CD4-positive, alpha-beta T cell (primary cell): ENCODE measurements at regions not wholly inside any gene's neighbourhood (a gene's known extent, or its start where the extent isn't known, plus 50 kb on each side); places are given as distances from the start of the nearest gene placed in this dataset.

Source experiments
- ATAC-seq: fragments of 200-7000 bp; cut with Tn5 transposase; one replicate; pipeline ENCODE4 v1.10.0; 2022; ENCODE audit warnings: mild to moderate bottlenecking; ENCODE audit not compliant: poor library complexity
- CTCF ChIA-PET: fragments of 350-600 bp; sonication (Branson Sonifier 250); formaldehyde crosslinking; loops from one replicate; lab custom pipeline; 2021; ENCODE audit warnings: antibody characterized with exemption, inconsistent platforms; lab: Charles Lee
- POLR2A ChIA-PET: fragments of 350-600 bp; sonication (Branson Sonifier 250); formaldehyde crosslinking; loops from one replicate; lab custom pipeline; 2021; ENCODE audit warnings: antibody characterized with exemption, inconsistent platforms; lab: Charles Lee
- DNase-seq, 14 experiments: peaks; one replicate each; pipeline ENCODE4 v3.0.0-alpha.2; 2013 to 2020; ENCODE audit warnings: mixed read lengths in 2 of 14
- H3K27ac ChIP-seq, 2 donors: one replicate each; pipeline versions ENCODE4 v1.5.1 to v1.7.0; 2013; ENCODE audit warnings: low read length in 2 of 2, low read depth in 1 of 2, mild to moderate bottlenecking in 1 of 2
- H3K27me3 ChIP-seq, 2 experiments: 1 replicate in 1 of 2; 2 replicates in 1 of 2; pipeline versions ENCODE4 v1.6.1 to v1.7.0; 2013; ENCODE audit warnings: low read length in 2 of 2, control low read depth in 1 of 2, mild to moderate bottlenecking in 1 of 2, moderate library complexity in 1 of 2; ENCODE audit not compliant: insufficient read depth in 2 of 2, control insufficient read depth in 1 of 2
- H3K36me3 ChIP-seq: one replicate; pipeline ENCODE4 v1.6.1; 2013; ENCODE audit warnings: low read length, control low read depth; ENCODE audit not compliant: insufficient read depth
- H3K4me1 ChIP-seq: one replicate; pipeline ENCODE4 v1.6.1; 2013; ENCODE audit warnings: low read length, control low read depth; ENCODE audit not compliant: insufficient read depth
- H3K4me3 ChIP-seq: one replicate; pipeline ENCODE4 v1.5.1; 2013; ENCODE audit warnings: mild to moderate bottlenecking, low read length, moderate library complexity
- H3K9me3 ChIP-seq, 2 experiments: 1 replicate in 1 of 2; 2 replicates in 1 of 2; pipeline versions ENCODE4 v1.6.1 to v1.7.0; 2013; ENCODE audit warnings: low read length in 2 of 2, mild to moderate bottlenecking in 2 of 2, control low read depth in 1 of 2, moderate library complexity in 1 of 2; ENCODE audit not compliant: control insufficient read depth in 1 of 2, insufficient read depth in 1 of 2
- H3K27ac Mint-ChIP-seq: one replicate; pipeline ENCODE4 v1.8.0; 2020; ENCODE audit warnings: mixed read lengths
- H3K27me3 Mint-ChIP-seq: one replicate; pipeline ENCODE4 v1.8.0; 2021; ENCODE audit warnings: mixed read lengths
- H3K36me3 Mint-ChIP-seq: one replicate; pipeline ENCODE4 v1.8.0; 2021; ENCODE audit warnings: low read depth, mixed read lengths
- H3K4me1 Mint-ChIP-seq: one replicate; pipeline ENCODE4 v1.8.0; 2021; ENCODE audit warnings: low read depth, mixed read lengths
- H3K4me3 Mint-ChIP-seq: one replicate; pipeline ENCODE4 v1.8.0; 2020; ENCODE audit warnings: mild to moderate bottlenecking, mixed read lengths
- H3K9me3 Mint-ChIP-seq: one replicate; pipeline ENCODE4 v1.8.0; 2020; ENCODE audit warnings: mixed read lengths
- CTCF ChIP-seq: fragments of 200-600 bp; IDR thresholded peaks from one replicate; pipeline ENCODE4 v1.8.0; 2022; ENCODE audit warnings: antibody characterized with exemption, mild to moderate bottlenecking
- intact Hi-C, 2 experiments: fragments of 100-400 bp; cut with DNase I in 1 of 2; cut with micrococcal nuclease in 1 of 2; formaldehyde crosslinking; loops; one replicate each; pipeline versions ENCODE4 v1.15.1 to v1.9.0; 2023 to 2025; cut with DNase I, micrococcal nuclease

- Histone ChIP-seq H3K36me3 (no peaks in the 10 kb centered on the region), H3K4me1 (no peaks in the 10 kb centered on the region), H3K9me3 (no peaks in the 10 kb centered on the region), H3K27me3 (peaks cover 0 to 2% of the 10 kb centered on the region in 2 experiments), H3K27ac (no peak overlapping the region), H3K4me3 (no peak overlapping the region)
- no peaks in the 10 kb centered on the region for H3K9me3 Mint-ChIP-seq
- no peaks in the 10 kb centered on the region for H3K36me3 Mint-ChIP-seq
- POLR2A ChIA-PET = no interaction called here
- CTCF ChIA-PET = no interaction called here
- intact Hi-C loops = no loop called here
- H3K4me1 Mint-ChIP-seq = no peaks in the 10 kb centered on the region
- no peak for DNase-seq
- H3K27me3 Mint-ChIP-seq = no peaks in the 10 kb centered on the region
- no peak overlapping the region for H3K27ac Mint-ChIP-seq
- no peak for ATAC-seq
- no peak overlapping the region for H3K4me3 Mint-ChIP-seq
- no peak for TF ChIP-seq CTCF
Observed at GRCh38 chr1:115454837-115455511, 116.9 kb upstream of the NGF start.

GRCh38 chr1:115453666-115454065, 115.6 kb upstream of the NGF start:
- ATAC-seq = no peak
- H3K4me3 Mint-ChIP-seq = no peak overlapping the region
- Histone ChIP-seq H3K9me3 (no peaks in the 10 kb centered on the region), H3K27ac (no peak overlapping the region), H3K36me3 (no peaks in the 10 kb centered on the region), H3K27me3 (no peaks in the 10 kb centered on the region), H3K4me1 (no peaks in the 10 kb centered on the region), H3K4me3 (no peak overlapping the region)
- ChIA-PET CTCF (no interaction called here), POLR2A (no interaction called here)
- no peak for TF ChIP-seq CTCF
- H3K4me1 Mint-ChIP-seq = no peaks in the 10 kb centered on the region
- no peak for DNase-seq
- no peak overlapping the region for H3K27ac Mint-ChIP-seq
- H3K9me3 Mint-ChIP-seq = no peaks in the 10 kb centered on the region
- H3K36me3 Mint-ChIP-seq = no peaks in the 10 kb centered on the region
- intact Hi-C loops = no loop called here
- peaks cover 2% of the 10 kb centered on the region for H3K27me3 Mint-ChIP-seq

GRCh38 chr1:115452600-115453329, 114.7 kb upstream of the NGF start:
- H3K9me3 ChIP-seq = no peaks in the 10 kb centered on the region
- H3K4me3 ChIP-seq = no peak overlapping the region
- intact Hi-C loops = no loop called here
- H3K4me1 Mint-ChIP-seq = no peaks in the 10 kb centered on the region
- peaks cover 3% of the 10 kb centered on the region for H3K27me3 Mint-ChIP-seq
- DNase-seq (no peak), ATAC-seq (no peak)
- H3K27ac ChIP-seq = no peak overlapping the region
- no peaks in the 10 kb centered on the region for H3K4me1 ChIP-seq
- H3K36me3 Mint-ChIP-seq = no peaks in the 10 kb centered on the region
- CTCF ChIA-PET = no interaction called here
- H3K9me3 Mint-ChIP-seq = no peaks in the 10 kb centered on the region
- H3K27me3 ChIP-seq = no peaks in the 10 kb centered on the region
- no peak overlapping the region for H3K4me3 Mint-ChIP-seq
- TF ChIP-seq CTCF = no peak
- no peak overlapping the region for H3K27ac Mint-ChIP-seq
- POLR2A ChIA-PET = no interaction called here
- H3K36me3 ChIP-seq = no peaks in the 10 kb centered on the region
